Right atrium auricular region (tissue), 2 donors: ENCODE measurements at regions not wholly inside any gene's neighbourhood (a gene's known extent, or its start where the extent isn't known, plus 50 kb on each side); places are given as distances from the start of the nearest gene placed in this dataset.

ENCODE experiments used
- DNase-seq: peaks from one replicate; pipeline ENCODE4 v3.0.0-alpha.2; 2019; ENCODE audit warnings: low spot score
- H3K27ac ChIP-seq, 2 donors: fragments of 200-600 bp; sonication (generic); 1 replicate in 1 of 2; 2 replicates in 1 of 2; pipeline ENCODE4 v1.5.1; 2016 to 2019
- H3K27me3 ChIP-seq, 2 donors: fragments of 200-600 bp; sonication (generic); one replicate each; pipeline versions ENCODE4 v1.5.1 to v1.6.0; 2017 to 2019
- H3K36me3 ChIP-seq: fragments of 200-600 bp; sonication (generic); one replicate; pipeline ENCODE4 v1.5.1; 2016
- H3K4me1 ChIP-seq, 2 donors: fragments of 200-600 bp; sonication (generic); one replicate each; pipeline versions ENCODE4 v1.5.1 to v1.6.0; 2017 to 2019
- H3K4me3 ChIP-seq, 2 donors: fragments of 200-600 bp; sonication (generic); 1 replicate in 1 of 2; 2 replicates in 1 of 2; pipeline ENCODE4 v1.5.1; 2017 to 2019; ENCODE audit warnings: mild to moderate bottlenecking in 1 of 2, moderate library complexity in 1 of 2
- H3K9me3 ChIP-seq, 2 donors: fragments of 200-600 bp; sonication (generic); one replicate each; pipeline ENCODE4 v1.5.1; 2019
- TF ChIP-seq, protein P1 (sequence below), 2 donors: fragments of 200-600 bp; sonication (generic); IDR thresholded peaks; one replicate each; pipeline ENCODE4 v1.5.1; 2019; ENCODE audit warnings: antibody characterized with exemption in 2 of 2

DNA sequence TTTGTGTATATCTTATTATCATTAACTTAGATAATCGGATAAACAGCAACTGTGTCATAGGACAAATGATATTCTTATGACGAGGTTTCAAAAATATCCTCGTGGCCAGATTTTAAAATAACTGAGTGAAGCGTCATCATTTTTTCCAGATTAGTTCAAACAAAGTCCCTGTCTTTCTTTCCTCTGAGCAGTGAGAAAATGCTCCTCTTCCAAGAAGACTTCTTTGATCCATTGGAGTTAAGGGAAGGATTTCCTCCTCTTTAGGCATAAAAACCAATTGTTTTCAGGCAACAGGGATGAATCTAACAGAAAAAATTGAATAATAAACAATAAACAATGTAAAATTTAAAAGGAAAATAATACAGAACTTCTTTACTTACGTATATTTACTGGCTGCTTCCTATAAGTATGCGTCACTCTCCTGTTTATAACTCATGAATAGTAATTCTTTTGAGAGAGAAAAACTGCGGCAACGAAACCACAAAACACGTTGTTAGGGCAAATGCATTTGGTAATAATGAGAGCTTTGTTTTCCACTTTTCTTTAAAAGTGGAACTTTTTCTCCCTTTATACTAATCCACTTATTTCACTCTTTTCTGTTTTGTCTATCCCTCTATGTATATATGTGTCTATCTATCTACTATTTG, 419.4 kb upstream of the ONECUT1 start:
- Histone ChIP-seq H3K27me3 (no peaks in the 10 kb centered on the region), H3K27ac (no peak overlapping the region), H3K36me3 (no peaks in the 10 kb centered on the region), H3K4me1 (no peaks in the 10 kb centered on the region), H3K4me3 (no peak overlapping the region), H3K9me3 (peaks cover 0 to 9% of the 10 kb centered on the region in 2 donors)
- no peak for DNase-seq
- TF ChIP-seq, protein P1, sequence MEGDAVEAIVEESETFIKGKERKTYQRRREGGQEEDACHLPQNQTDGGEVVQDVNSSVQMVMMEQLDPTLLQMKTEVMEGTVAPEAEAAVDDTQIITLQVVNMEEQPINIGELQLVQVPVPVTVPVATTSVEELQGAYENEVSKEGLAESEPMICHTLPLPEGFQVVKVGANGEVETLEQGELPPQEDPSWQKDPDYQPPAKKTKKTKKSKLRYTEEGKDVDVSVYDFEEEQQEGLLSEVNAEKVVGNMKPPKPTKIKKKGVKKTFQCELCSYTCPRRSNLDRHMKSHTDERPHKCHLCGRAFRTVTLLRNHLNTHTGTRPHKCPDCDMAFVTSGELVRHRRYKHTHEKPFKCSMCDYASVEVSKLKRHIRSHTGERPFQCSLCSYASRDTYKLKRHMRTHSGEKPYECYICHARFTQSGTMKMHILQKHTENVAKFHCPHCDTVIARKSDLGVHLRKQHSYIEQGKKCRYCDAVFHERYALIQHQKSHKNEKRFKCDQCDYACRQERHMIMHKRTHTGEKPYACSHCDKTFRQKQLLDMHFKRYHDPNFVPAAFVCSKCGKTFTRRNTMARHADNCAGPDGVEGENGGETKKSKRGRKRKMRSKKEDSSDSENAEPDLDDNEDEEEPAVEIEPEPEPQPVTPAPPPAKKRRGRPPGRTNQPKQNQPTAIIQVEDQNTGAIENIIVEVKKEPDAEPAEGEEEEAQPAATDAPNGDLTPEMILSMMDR (IDR thresholded peaks at IDR 0.05) = no peak

DNA sequence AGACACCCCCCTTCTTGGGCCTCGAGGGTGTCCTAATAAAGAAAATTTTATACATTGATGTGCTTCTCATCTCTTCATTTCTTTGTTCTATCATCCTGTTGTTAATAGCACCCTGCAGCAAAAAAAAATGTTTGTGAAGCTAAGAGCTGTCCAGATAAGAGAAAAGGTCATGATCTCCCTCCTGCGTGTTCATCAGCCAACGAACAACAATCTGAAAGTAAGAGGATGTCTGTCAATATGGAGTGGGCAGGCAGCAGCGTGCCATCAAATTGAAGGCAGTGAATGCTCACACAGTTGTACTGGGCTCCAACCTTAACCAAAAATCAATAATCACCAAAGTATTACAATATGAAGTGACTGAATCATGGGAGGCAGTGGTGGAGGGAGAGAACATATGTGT, 418.6 kb upstream of the ONECUT1 start:
- H3K4me3 ChIP-seq = no peak overlapping the region
- peaks cover 0 to 9% of the 10 kb centered on the region in 2 donors for H3K9me3 ChIP-seq
- no peaks in the 10 kb centered on the region for H3K27me3 ChIP-seq
- H3K4me1 ChIP-seq = no peaks in the 10 kb centered on the region
- no peak overlapping the region for H3K27ac ChIP-seq
- H3K36me3 ChIP-seq = no peaks in the 10 kb centered on the region
- TF ChIP-seq, protein P1 (IDR thresholded peaks at IDR 0.05) = no peak
- no peak for DNase-seq

DNA sequence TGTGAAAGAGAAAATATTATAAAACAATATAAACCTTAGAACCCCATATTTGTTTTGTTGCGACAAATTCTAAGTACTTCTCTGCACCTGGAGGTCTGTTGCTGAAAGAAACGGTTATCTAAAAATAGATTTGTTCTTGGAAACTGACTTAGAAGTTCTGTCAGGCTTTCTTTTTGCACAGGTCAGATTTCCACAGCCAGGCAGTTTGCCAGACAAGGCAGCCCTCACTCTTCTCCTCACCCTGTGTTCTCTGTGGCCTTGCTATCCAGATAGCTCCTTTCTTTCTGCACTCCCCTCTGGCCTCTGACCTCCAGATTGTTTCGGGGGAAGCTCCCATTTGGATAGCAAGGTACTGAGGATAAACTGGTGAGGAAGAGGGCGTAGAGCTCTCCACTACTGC, 413.3 kb upstream of the ONECUT1 start:
- H3K4me3 ChIP-seq = no peak overlapping the region
- H3K9me3 ChIP-seq = peaks cover 0 to 9% of the 10 kb centered on the region in 2 donors
- no peaks in the 10 kb centered on the region for H3K27me3 ChIP-seq
- TF ChIP-seq, protein P1 (IDR thresholded peaks at IDR 0.05) = no peak
- H3K36me3 ChIP-seq = no peaks in the 10 kb centered on the region
- H3K4me1 ChIP-seq = no peaks in the 10 kb centered on the region
- no peak for DNase-seq
- no peak overlapping the region for H3K27ac ChIP-seq

DNA sequence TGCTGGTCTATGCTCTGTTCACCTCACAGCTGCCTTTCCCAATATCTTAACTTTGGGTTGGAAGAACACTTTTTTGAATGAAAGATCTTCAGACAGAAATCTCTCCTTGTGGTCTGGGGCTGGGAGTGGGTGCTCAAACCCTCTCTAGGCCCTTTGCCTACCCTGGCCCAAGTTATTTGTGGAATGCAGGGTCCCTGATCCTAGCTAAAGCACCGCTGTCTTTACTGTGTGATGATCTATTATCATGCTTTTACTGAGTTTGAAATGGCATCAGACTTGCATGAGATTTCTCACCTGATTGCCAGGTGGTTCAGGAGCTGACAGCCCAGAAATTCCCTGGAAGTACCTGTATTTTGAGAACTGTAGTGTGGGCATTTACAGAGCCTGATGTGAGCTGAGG, 412.7 kb upstream of the ONECUT1 start:
- no peaks in the 10 kb centered on the region for H3K4me1 ChIP-seq
- no peaks in the 10 kb centered on the region for H3K27me3 ChIP-seq
- TF ChIP-seq, protein P1 (IDR thresholded peaks at IDR 0.05) = no peak
- no peak overlapping the region for H3K4me3 ChIP-seq
- no peak for DNase-seq
- H3K9me3 ChIP-seq = peaks cover 0 to 9% of the 10 kb centered on the region in 2 donors
- no peak overlapping the region for H3K27ac ChIP-seq
- H3K36me3 ChIP-seq = no peaks in the 10 kb centered on the region

DNA sequence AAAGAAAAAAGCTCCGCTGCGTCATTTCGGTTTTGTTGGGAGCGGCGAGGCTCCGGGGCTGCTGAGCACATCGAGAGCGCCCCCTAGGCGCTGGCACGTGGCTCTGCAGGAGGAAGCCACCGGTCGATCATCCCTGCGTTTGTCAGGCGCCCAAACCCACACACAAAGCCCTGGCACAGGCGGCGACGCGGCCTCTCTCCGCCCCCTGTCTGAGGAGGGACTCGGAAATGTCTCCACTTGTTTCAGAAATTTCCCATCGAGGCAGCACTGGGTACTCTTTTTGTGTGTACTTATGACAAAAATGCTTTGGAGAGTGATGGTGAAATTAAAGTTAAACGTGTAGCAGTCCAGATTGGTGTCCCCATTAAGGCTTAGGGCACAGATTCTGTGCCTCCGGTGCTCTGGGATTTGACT, 407.3 kb upstream of the ONECUT1 start:
- TF ChIP-seq, protein P1 (IDR thresholded peaks at IDR 0.05) = peak; percentile 86 to 87
- H3K4me3 ChIP-seq = no peak overlapping the region

DNA sequence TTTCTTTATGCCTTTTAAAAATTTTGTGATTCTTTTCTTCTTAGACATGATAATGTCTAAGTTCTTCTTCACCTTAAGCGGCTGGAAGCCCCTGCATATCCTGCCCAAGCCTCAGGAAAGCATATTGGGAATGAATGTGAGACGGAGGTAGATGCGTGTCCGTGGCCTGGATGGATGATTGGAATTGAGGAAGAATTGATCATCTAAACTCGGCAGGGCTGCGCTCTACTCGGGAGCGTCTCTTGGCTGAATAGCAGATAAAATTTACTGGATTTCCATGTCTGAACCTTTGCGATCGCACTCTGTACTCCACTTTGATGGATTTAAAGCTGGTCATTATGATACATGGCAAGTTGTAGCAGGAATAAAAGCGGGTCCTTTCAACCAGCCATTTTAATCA, 406.7 kb upstream of the ONECUT1 start:
- Histone ChIP-seq H3K4me3 (no peak overlapping the region), H3K27ac (no peak overlapping the region)
- DNase-seq = no peak

More for the DNA sequence above, 407.3 kb upstream of the ONECUT1 start:
- H3K4me1 ChIP-seq = no peaks in the 10 kb centered on the region
- no peak for DNase-seq
- no peaks in the 10 kb centered on the region for H3K27me3 ChIP-seq
- no peak overlapping the region for H3K27ac ChIP-seq
- no peaks in the 10 kb centered on the region for H3K36me3 ChIP-seq
- no peaks in the 10 kb centered on the region for H3K9me3 ChIP-seq

More for the DNA sequence above, 406.7 kb upstream of the ONECUT1 start:
- Histone ChIP-seq H3K36me3 (no peaks in the 10 kb centered on the region), H3K9me3 (no peaks in the 10 kb centered on the region), H3K4me1 (no peaks in the 10 kb centered on the region), H3K27me3 (no peaks in the 10 kb centered on the region)
- TF ChIP-seq, protein P1 (IDR thresholded peaks at IDR 0.05) = no peak
